ENCODE measurements at regions not wholly inside any gene's neighbourhood (a gene's known extent, or its start where the extent isn't known, plus 50 kb on each side); places are given as distances from the start of the nearest gene placed in this dataset.

- H3K9me3 Mint-ChIP-seq (ENCODE audit: unreplicated experiment), result no peaks in the 10 kb centered on the region
- H3K4me3 Mint-ChIP-seq (ENCODE audit: unreplicated experiment), result no peak overlapping the region
- DNase-seq, result no peak
These were observed 55.1 kb upstream of the SLC4A4 start for GRCh38 chr4:71283642-71284257.

DNA sequence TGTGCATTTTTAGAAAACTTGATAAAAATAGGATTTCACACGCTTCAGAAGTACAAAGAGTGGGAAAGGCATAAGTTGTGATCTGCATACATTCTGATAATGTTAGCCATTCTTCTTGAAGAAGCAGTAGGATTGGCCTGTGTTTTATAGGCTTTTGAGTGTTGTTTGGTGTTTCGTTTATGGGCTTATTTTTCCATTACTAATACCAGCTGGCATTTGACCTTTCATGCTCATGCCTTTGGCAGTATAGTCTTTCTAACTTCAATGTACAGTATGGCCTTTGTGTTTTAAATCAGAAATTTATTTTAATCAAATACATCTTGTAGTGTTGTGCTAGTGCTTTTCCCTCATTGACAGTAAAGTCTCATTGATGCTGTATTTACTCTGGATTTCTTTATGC lies 51.5 kb upstream of the SLC4A4 start:
- TF ChIP-seq CTCF (IDR thresholded peaks at IDR 0.05; ENCODE audit: partially characterized antibody, unreplicated experiment), result no peak
- no peaks in the 10 kb centered on the region for H3K9me3 Mint-ChIP-seq (ENCODE audit: unreplicated experiment)
- H3K4me3 Mint-ChIP-seq (ENCODE audit: unreplicated experiment), result no peak overlapping the region
- H3K27ac Mint-ChIP-seq (ENCODE audit: unreplicated experiment), result no peak overlapping the region
- H3K27me3 Mint-ChIP-seq (ENCODE audit: unreplicated experiment), result no peaks in the 10 kb centered on the region
- no peaks in the 10 kb centered on the region for H3K36me3 Mint-ChIP-seq (ENCODE audit: unreplicated experiment)
- DNase-seq, result no peak
- H3K4me1 Mint-ChIP-seq (ENCODE audit: low read depth, unreplicated experiment), result no peaks in the 10 kb centered on the region

More at GRCh38 chr4:71283642-71284257, 55.1 kb upstream of the SLC4A4 start:
- no peak overlapping the region for H3K27ac Mint-ChIP-seq (ENCODE audit: unreplicated experiment)
- no peaks in the 10 kb centered on the region for H3K36me3 Mint-ChIP-seq (ENCODE audit: unreplicated experiment)
- H3K4me1 Mint-ChIP-seq (ENCODE audit: low read depth, unreplicated experiment), result no peaks in the 10 kb centered on the region
- no peak for TF ChIP-seq CTCF (IDR thresholded peaks at IDR 0.05; ENCODE audit: partially characterized antibody, unreplicated experiment)
- no peaks in the 10 kb centered on the region for H3K27me3 Mint-ChIP-seq (ENCODE audit: unreplicated experiment)

- no peak for DNase-seq
- Mint-ChIP-seq H3K36me3 (ENCODE audit: unreplicated experiment) (no peaks in the 10 kb centered on the region), H3K4me3 (ENCODE audit: unreplicated experiment) (no peak overlapping the region), H3K27me3 (ENCODE audit: unreplicated experiment) (no peaks in the 10 kb centered on the region), H3K9me3 (ENCODE audit: unreplicated experiment) (no peaks in the 10 kb centered on the region), H3K4me1 (ENCODE audit: low read depth, unreplicated experiment) (no peaks in the 10 kb centered on the region), H3K27ac (ENCODE audit: unreplicated experiment) (no peak overlapping the region)
- TF ChIP-seq CTCF (IDR thresholded peaks at IDR 0.05; ENCODE audit: partially characterized antibody, unreplicated experiment), result no peak
These were observed 49.9 kb upstream of the SLC4A4 start for GRCh38 chr4:71288875-71289274.
